Breast epithelium (tissue), 4 donors: ENCODE measurements at regions not wholly inside any gene's neighbourhood (a gene's known extent, or its start where the extent isn't known, plus 50 kb on each side); places are given as distances from the start of the nearest gene placed in this dataset.

Source experiments
- DNase-seq, 2 donors: peaks; one replicate each; pipeline ENCODE4 v3.0.0-alpha.2; 2019; ENCODE audit warnings: low spot score in 2 of 2
- H3K27ac ChIP-seq, 2 donors: fragments of 200-600 bp; sonication (generic) in 1 of 2; one replicate each; pipeline ENCODE4 v1.5.1; 2016 to 2019; ENCODE audit warnings: mild to moderate bottlenecking in 1 of 2
- H3K27me3 ChIP-seq, 2 donors: fragments of 200-600 bp; sonication (generic) in 1 of 2; one replicate each; pipeline versions ENCODE4 v1.5.1 to v1.6.0; 2017 to 2019; ENCODE audit warnings: control low read depth in 1 of 2, mild to moderate bottlenecking in 1 of 2
- H3K36me3 ChIP-seq: fragments of 200-600 bp; one replicate; pipeline ENCODE4 v1.5.1; 2019
- H3K4me1 ChIP-seq, 2 donors: fragments of 200-600 bp; sonication (generic); one replicate each; pipeline ENCODE4 v1.5.1; 2016 to 2019; ENCODE audit warnings: control low read depth in 1 of 2
- H3K4me3 ChIP-seq, 3 donors: fragments of 200-600 bp; sonication (generic); 1 replicate in 2 of 3; 2 replicates in 1 of 3; pipeline ENCODE4 v1.5.1; 2016 to 2019; ENCODE audit warnings: mild to moderate bottlenecking in 3 of 3, moderate library complexity in 2 of 3
- H3K9me3 ChIP-seq, 2 donors: fragments of 200-600 bp; sonication (generic) in 1 of 2; one replicate each; pipeline ENCODE4 v1.5.1; 2016 to 2019; ENCODE audit warnings: control low read depth in 1 of 2
- CTCF ChIP-seq, 3 donors: fragments of 450-650 bp; IDR thresholded peaks; one replicate each; pipeline ENCODE4 v1.5.1; 2016 to 2017; ENCODE audit warnings: antibody characterized with exemption in 3 of 3, mild to moderate bottlenecking in 3 of 3, moderate library complexity in 3 of 3
- POLR2A ChIP-seq: fragments of 450-650 bp; IDR thresholded peaks from one replicate; pipeline ENCODE4 v1.6.1; 2016; ENCODE audit warnings: antibody characterized with exemption, mild to moderate bottlenecking, moderate library complexity
- POLR2AphosphoS5 ChIP-seq, 3 donors: sonication (generic); formaldehyde crosslinking; IDR thresholded peaks; one replicate each; pipeline ENCODE4 v1.6.1; 2017; ENCODE audit warnings: antibody characterized with exemption in 3 of 3
- intact Hi-C: fragments of 100-400 bp; cut with DNase I; formaldehyde crosslinking; loops from one replicate; pipeline ENCODE4 v1.15.1; 2023; ENCODE audit warnings: low total_unique reads

GRCh38 chr11:37643968-37644367 is 1045.9 kb upstream of the RAG2 start:
- H3K27me3 ChIP-seq: no peaks in the 10 kb centered on the region
- H3K27ac ChIP-seq: no peak overlapping the region
- no peak overlapping the region for H3K4me3 ChIP-seq
- DNase-seq: no peak
- H3K9me3 ChIP-seq: no peaks in the 10 kb centered on the region
- intact Hi-C loops: no loop called here
- no peaks in the 10 kb centered on the region for H3K4me1 ChIP-seq
- TF ChIP-seq POLR2A (no peak), POLR2AphosphoS5 (IDR thresholded peaks at IDR 0.05) (no peak), CTCF (IDR thresholded peaks at IDR 0.05) (no peak)
- H3K36me3 ChIP-seq: no peaks in the 10 kb centered on the region

GRCh38 chr11:37642296-37642695 is 1044.3 kb upstream of the RAG2 start:
- H3K4me3 ChIP-seq: no peak overlapping the region
- no peaks in the 10 kb centered on the region for H3K27me3 ChIP-seq
- no peak for DNase-seq
- no peaks in the 10 kb centered on the region for H3K36me3 ChIP-seq
- TF ChIP-seq POLR2AphosphoS5 (IDR thresholded peaks at IDR 0.05) (no peak), POLR2A (no peak), CTCF (IDR thresholded peaks at IDR 0.05) (no peak)
- intact Hi-C loops: no loop called here
- H3K27ac ChIP-seq: no peak overlapping the region
- no peaks in the 10 kb centered on the region for H3K4me1 ChIP-seq
- no peaks in the 10 kb centered on the region for H3K9me3 ChIP-seq

- no peak overlapping the region for H3K4me3 ChIP-seq
- no peaks in the 10 kb centered on the region for H3K27me3 ChIP-seq
- H3K36me3 ChIP-seq: no peaks in the 10 kb centered on the region
- no peak for DNase-seq
- no peak overlapping the region for H3K27ac ChIP-seq
- no peak for TF ChIP-seq CTCF (IDR thresholded peaks at IDR 0.05)
- no peak for TF ChIP-seq POLR2AphosphoS5 (IDR thresholded peaks at IDR 0.05)
- TF ChIP-seq POLR2A: no peak
- no peaks in the 10 kb centered on the region for H3K4me1 ChIP-seq
- no peaks in the 10 kb centered on the region for H3K9me3 ChIP-seq
- intact Hi-C loops: no loop called here
Measured at GRCh38 chr11:37632748-37633147, 1034.7 kb upstream of the RAG2 start.

GRCh38 chr11:37630866-37631265 is 1032.8 kb upstream of the RAG2 start:
- TF ChIP-seq CTCF (IDR thresholded peaks at IDR 0.05): no peak
- no peak for TF ChIP-seq POLR2AphosphoS5 (IDR thresholded peaks at IDR 0.05)
- TF ChIP-seq POLR2A: no peak
- H3K27ac ChIP-seq: no peak overlapping the region
- intact Hi-C loops: no loop called here
- no peaks in the 10 kb centered on the region for H3K4me1 ChIP-seq
- H3K4me3 ChIP-seq: no peak overlapping the region
- DNase-seq: no peak
- H3K27me3 ChIP-seq: no peaks in the 10 kb centered on the region
- H3K36me3 ChIP-seq: no peaks in the 10 kb centered on the region
- H3K9me3 ChIP-seq: no peaks in the 10 kb centered on the region

GRCh38 chr11:37623778-37624177 is 1025.7 kb upstream of the RAG2 start:
- TF ChIP-seq POLR2A (no peak), CTCF (IDR thresholded peaks at IDR 0.05) (no peak), POLR2AphosphoS5 (IDR thresholded peaks at IDR 0.05) (no peak)
- intact Hi-C loops: no loop called here

More at GRCh38 chr11:37623778-37624177, 1025.7 kb upstream of the RAG2 start:
- H3K27me3 ChIP-seq: no peaks in the 10 kb centered on the region
- no peaks in the 10 kb centered on the region for H3K4me1 ChIP-seq
- no peaks in the 10 kb centered on the region for H3K36me3 ChIP-seq
- no peak overlapping the region for H3K27ac ChIP-seq
- H3K4me3 ChIP-seq: no peak overlapping the region
- no peaks in the 10 kb centered on the region for H3K9me3 ChIP-seq
- DNase-seq: no peak
